Breast epithelium (tissue), 3 donors: ENCODE measurements at regions not wholly inside any gene's neighbourhood (a gene's known extent, or its start where the extent isn't known, plus 50 kb on each side); places are given as distances from the start of the nearest gene placed in this dataset.

Experiments
- CTCF ChIP-seq, 3 donors: fragments of 450-650 bp; IDR thresholded peaks; one replicate each; pipeline ENCODE4 v1.5.1; 2016 to 2017; ENCODE audit warnings: antibody characterized with exemption in 3 of 3, mild to moderate bottlenecking in 3 of 3, moderate library complexity in 3 of 3
- POLR2AphosphoS5 ChIP-seq, 3 donors: sonication (generic); formaldehyde crosslinking; IDR thresholded peaks; one replicate each; pipeline ENCODE4 v1.6.1; 2017; ENCODE audit warnings: antibody characterized with exemption in 3 of 3

GRCh38 chr13:73940098-73940497 lies 194.1 kb downstream of the KLF12 start:
- TF ChIP-seq CTCF (IDR thresholded peaks at IDR 0.05) (no peak), POLR2AphosphoS5 (IDR thresholded peaks at IDR 0.05) (no peak)
